ENCODE measurements at regions not wholly inside any gene's neighbourhood (a gene's known extent, or its start where the extent isn't known, plus 50 kb on each side); places are given as distances from the start of the nearest gene placed in this dataset.
"Not testable (repeated sequence)": the region's sequence is repeated elsewhere in the genome, so short reads cannot be mapped to it uniquely, and the experiment has no call there.

GRCh38 chr9:2415326-2415725 is 206.3 kb upstream of the VLDLR start:
- Histone ChIP-seq H3K36me3 (no peaks in the 10 kb centered on the region), H3K4me1 (replicated peaks) (peaks cover 21% of the 10 kb centered on the region), H3K27me3 (replicated peaks) (no peaks in the 10 kb centered on the region), H3K9me3 (replicated peaks) (no peaks in the 10 kb centered on the region), H3K27ac (no peak overlapping the region), H3K4me3 (no peak overlapping the region)
- DNase-seq (ENCODE audit: low read depth in 1 of 2, low spot score in 2 of 2), result no peak

DNA sequence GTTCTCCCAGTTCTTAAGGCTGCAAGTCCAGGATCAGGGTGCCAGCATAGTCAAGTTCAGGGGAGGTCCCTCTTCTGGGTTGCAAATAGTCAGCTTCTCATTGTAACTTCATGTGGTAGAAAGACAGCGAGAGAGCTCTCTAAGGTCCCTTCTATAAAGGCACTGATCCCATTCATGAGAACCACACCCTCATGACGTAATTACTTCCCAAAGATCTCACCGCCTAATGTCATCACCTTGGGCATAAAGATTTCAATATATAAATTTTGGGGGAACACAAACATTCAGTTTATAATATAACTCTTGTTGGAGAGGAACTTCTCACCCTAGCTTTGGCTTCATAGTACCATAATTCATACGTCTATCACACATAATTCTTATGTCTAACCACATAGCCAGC is 203.9 kb upstream of the VLDLR start:
- Histone ChIP-seq H3K27me3 (replicated peaks) (no peaks in the 10 kb centered on the region), H3K4me1 (replicated peaks) (peaks cover 5% of the 10 kb centered on the region), H3K9me3 (replicated peaks) (no peaks in the 10 kb centered on the region), H3K4me3 (no peak overlapping the region), H3K27ac (no peak overlapping the region), H3K36me3 (no peaks in the 10 kb centered on the region)
- no peak for DNase-seq (ENCODE audit: low read depth in 1 of 2, low spot score in 2 of 2)

DNA sequence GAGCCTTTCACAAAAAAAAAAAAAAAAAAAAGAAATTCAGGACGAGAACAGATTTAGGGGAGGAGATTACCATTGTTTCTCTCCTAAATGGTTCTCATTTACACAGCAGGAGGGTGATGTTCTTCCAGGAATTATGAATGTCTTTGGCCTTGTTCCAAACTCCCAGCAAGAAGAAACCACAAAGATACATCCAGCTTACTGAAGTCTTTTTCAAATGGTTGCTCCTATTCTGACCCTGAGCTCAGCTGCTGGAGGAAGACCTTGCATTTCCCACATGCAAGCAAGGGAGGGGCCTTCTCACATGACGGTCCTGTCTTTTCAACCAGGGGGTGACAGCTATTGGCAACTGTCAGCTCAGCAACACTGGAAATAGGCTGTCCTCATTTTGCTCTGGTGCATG is 203.0 kb upstream of the VLDLR start:
- no peaks in the 10 kb centered on the region for H3K36me3 ChIP-seq
- H3K27me3 ChIP-seq (replicated peaks), result no peaks in the 10 kb centered on the region
- H3K9me3 ChIP-seq (replicated peaks), result no peaks in the 10 kb centered on the region
- DNase-seq (ENCODE audit: low read depth in 1 of 2, low spot score in 2 of 2), result no peak
- no peak overlapping the region for H3K4me3 ChIP-seq
- H3K27ac ChIP-seq, result no peak overlapping the region
- H3K4me1 ChIP-seq (replicated peaks), result peaks cover 5% of the 10 kb centered on the region

DNA sequence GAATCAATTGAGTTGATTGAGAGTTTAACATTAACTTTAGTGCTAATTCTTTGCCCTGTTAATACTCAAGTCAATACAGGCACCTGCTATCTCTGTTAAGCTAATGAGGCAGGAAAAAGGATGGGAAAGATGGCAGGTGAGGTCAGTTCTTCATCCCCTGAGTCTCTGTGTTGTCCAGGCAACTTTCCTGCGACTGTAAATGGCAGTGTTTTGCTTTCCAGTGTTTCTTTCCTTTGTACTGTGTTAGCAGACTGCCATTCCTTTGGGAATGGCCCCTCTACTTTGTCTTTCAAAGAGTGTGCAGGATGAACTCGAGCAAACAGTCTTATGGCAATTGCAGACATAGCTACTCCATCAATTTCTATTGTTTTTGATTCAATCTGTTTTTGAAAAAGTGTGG is 202.2 kb upstream of the VLDLR start:
- no peak for DNase-seq (ENCODE audit: low read depth in 1 of 2, low spot score in 2 of 2)
- no peaks in the 10 kb centered on the region for H3K27me3 ChIP-seq (replicated peaks)
- H3K4me1 ChIP-seq (replicated peaks), result peaks cover under 1% of the 10 kb centered on the region; the same call in 1 of the 2 replicates
- no peak overlapping the region for H3K4me3 ChIP-seq
- no peaks in the 10 kb centered on the region for H3K36me3 ChIP-seq
- no peak overlapping the region for H3K27ac ChIP-seq
- no peaks in the 10 kb centered on the region for H3K9me3 ChIP-seq (replicated peaks)

DNA sequence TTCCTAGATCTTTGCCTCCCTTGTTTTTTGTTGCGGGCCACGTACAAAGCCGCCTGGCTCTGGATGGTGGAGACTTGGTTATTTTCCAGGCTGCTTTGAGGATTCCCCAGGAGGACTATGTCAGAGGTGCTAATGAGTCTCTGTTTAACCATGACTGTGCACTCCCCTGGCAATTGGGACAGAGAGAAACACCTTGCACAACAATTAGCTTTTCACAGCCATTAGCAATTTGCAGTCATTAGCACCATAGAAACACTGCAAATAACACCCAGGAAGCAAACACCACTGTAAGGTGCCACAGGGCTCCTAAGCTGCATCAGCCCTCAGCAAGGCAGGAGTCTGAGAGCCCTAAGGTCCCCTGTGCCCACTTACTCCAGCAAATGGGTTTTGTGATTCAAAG is 201.0 kb upstream of the VLDLR start:
- Histone ChIP-seq H3K4me3 (no peak overlapping the region), H3K27me3 (replicated peaks) (no peaks in the 10 kb centered on the region), H3K27ac (no peak overlapping the region), H3K36me3 (no peaks in the 10 kb centered on the region), H3K9me3 (replicated peaks) (no peaks in the 10 kb centered on the region), H3K4me1 (replicated peaks) (no peaks in the 10 kb centered on the region)
- DNase-seq (ENCODE audit: low read depth in 1 of 2, low spot score in 2 of 2), result no peak

- H3K4me1 ChIP-seq (replicated peaks), result no peaks in the 10 kb centered on the region
- H3K27me3 ChIP-seq (replicated peaks), result no peaks in the 10 kb centered on the region
- no peaks in the 10 kb centered on the region for H3K36me3 ChIP-seq
- H3K9me3 ChIP-seq (replicated peaks), result no peaks in the 10 kb centered on the region
- no peak for DNase-seq (ENCODE audit: low read depth in 1 of 2, low spot score in 2 of 2)
- no peak overlapping the region for H3K27ac ChIP-seq
- no peak overlapping the region for H3K4me3 ChIP-seq
Observed at GRCh38 chr9:2424619-2425033, 197.0 kb upstream of the VLDLR start.

DNA sequence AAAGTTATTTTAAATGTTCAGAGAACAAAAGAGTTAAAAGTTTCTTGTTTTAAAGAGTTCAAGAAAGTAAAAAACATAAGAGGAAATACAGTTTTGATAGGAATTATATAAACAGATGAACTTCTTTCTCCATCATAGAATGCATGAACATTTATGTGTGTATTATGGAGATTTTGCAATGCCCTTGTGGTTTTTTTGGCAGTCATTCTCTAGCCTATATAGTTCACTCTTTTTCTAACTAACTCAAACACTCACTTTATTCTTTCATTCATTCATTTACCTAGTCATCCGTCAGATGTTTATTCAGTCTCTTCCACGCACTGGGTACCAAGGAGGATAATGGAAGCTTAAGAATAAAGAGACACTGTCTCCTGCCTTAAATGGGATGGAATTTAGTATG is 195.9 kb upstream of the VLDLR start:
- no peaks in the 10 kb centered on the region for H3K27me3 ChIP-seq (replicated peaks)
- no peak overlapping the region for H3K4me3 ChIP-seq
- no peaks in the 10 kb centered on the region for H3K36me3 ChIP-seq
- H3K27ac ChIP-seq, result no peak overlapping the region
- no peak for DNase-seq (ENCODE audit: low read depth in 1 of 2, low spot score in 2 of 2)
- no peaks in the 10 kb centered on the region for H3K9me3 ChIP-seq (replicated peaks)
- no peaks in the 10 kb centered on the region for H3K4me1 ChIP-seq (replicated peaks)

DNA sequence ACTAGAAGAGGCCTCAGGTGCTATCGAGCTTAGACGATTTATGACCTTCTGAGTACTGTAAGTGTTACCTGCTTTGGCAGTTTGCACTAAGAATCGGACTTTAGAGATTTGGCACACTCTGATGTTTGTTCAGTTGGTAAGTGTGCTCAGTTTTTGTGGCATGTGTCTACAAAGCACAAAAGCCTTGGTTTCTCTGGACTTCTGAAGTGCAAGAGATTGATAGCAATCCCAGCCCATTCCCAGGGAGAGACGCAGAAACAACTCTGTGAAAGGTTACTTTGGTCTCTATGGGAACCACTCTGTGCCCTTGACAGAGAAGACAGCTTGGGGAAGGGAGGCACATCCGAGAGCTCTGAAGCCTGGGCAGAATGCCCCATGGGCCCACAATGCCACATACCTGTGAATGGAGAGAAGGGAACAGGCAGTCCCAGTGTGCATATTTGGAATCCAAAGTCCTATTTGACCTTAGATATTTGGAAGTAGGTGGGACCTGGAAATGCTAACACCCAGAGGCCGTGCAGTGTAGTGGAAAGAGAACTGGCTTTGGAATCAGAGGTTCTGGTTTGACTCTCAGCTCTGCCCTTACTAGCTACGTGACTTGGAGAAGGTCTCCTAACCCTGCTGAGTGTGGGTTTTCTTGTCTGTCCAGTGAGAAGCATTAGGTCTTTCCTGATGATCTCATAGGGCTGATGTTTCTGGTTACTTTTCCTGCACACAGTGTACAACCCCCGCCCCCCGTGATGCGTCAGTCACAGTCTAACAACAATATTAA is 194.3 kb upstream of the VLDLR start:
- Histone ChIP-seq H3K4me1 (replicated peaks) (no peaks in the 10 kb centered on the region), H3K36me3 (no peaks in the 10 kb centered on the region), H3K4me3 (no peak overlapping the region), H3K27ac (no peak overlapping the region), H3K9me3 (replicated peaks) (no peaks in the 10 kb centered on the region), H3K27me3 (replicated peaks) (no peaks in the 10 kb centered on the region)
- no peak for DNase-seq (ENCODE audit: low read depth in 1 of 2, low spot score in 2 of 2)

DNA sequence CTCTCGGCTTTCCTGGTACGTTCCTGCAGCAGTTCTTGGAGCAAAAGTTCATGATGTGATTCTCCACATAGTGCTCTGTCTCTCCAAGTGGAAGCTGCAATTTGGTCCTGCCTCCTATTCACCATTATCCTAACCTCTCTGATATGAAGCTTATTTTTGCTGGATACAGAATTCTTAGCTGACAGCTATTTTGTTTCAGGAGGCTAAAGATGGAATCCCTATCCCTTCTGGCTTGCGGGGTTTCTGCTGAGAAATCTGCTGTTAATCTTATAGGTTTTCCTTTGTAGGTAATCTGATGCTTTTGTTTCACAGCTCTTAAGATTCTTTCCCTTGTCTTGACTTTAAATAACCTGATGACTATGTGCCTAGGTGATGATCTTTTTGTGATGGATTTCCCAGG is 181.6 kb upstream of the VLDLR start:
- Histone ChIP-seq H3K9me3 (replicated peaks) (no peaks in the 10 kb centered on the region), H3K4me3 (no peak overlapping the region), H3K4me1 (replicated peaks) (no peaks in the 10 kb centered on the region), H3K27me3 (replicated peaks) (no peaks in the 10 kb centered on the region), H3K36me3 (no peaks in the 10 kb centered on the region), H3K27ac (no peak overlapping the region)
- DNase-seq (ENCODE audit: low read depth in 1 of 2, low spot score in 2 of 2), result no peak

- H3K27me3 ChIP-seq (replicated peaks); H3K9me3 ChIP-seq (replicated peaks); H3K4me3 ChIP-seq; H3K36me3 ChIP-seq; H3K4me1 ChIP-seq (replicated peaks); DNase-seq (ENCODE audit: low read depth in 1 of 2, low spot score in 2 of 2); H3K27ac ChIP-seq: not testable (repeated sequence)
Observed at GRCh38 chr9:2443933-2444332, 177.7 kb upstream of the VLDLR start.

GRCh38 chr9:2448193-2448738 is 173.3 kb upstream of the VLDLR start:
- Histone ChIP-seq H3K9me3 (replicated peaks) (no peaks in the 10 kb centered on the region), H3K27me3 (replicated peaks) (no peaks in the 10 kb centered on the region), H3K36me3 (no peaks in the 10 kb centered on the region), H3K27ac (no peak overlapping the region), H3K4me1 (replicated peaks) (no peaks in the 10 kb centered on the region), H3K4me3 (no peak overlapping the region)
- no peak for DNase-seq (ENCODE audit: low read depth in 1 of 2, low spot score in 2 of 2)

- Histone ChIP-seq H3K27ac (no peak overlapping the region), H3K36me3 (no peaks in the 10 kb centered on the region), H3K27me3 (replicated peaks) (no peaks in the 10 kb centered on the region), H3K9me3 (replicated peaks) (no peaks in the 10 kb centered on the region), H3K4me1 (replicated peaks) (no peaks in the 10 kb centered on the region), H3K4me3 (no peak overlapping the region)
- DNase-seq (ENCODE audit: low read depth in 1 of 2, low spot score in 2 of 2), result no peak
Observed at GRCh38 chr9:2453106-2453505, 168.5 kb upstream of the VLDLR start.

DNA sequence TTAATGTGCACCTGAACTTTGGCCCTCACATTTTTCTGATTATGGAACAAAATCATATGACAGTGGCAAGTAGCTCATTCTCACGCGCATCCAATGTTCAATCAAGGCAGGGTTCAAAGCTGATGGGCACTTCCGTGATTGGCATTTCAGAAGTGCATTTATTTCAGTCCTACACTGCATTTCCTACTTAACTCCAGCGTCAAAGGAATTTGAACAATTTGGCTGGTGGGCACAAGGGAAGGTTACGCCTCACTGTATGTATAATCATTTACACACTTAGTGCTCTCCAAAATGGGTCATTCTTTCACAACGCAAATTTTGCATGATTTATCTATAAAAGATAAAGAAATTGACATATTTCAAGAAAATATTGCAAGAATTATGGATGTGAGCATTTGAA is 167.9 kb upstream of the VLDLR start:
- Histone ChIP-seq H3K36me3 (no peaks in the 10 kb centered on the region), H3K27me3 (replicated peaks) (no peaks in the 10 kb centered on the region), H3K4me1 (replicated peaks) (no peaks in the 10 kb centered on the region), H3K9me3 (replicated peaks) (no peaks in the 10 kb centered on the region), H3K4me3 (no peak overlapping the region), H3K27ac (no peak overlapping the region)
- no peak for DNase-seq (ENCODE audit: low read depth in 1 of 2, low spot score in 2 of 2)

DNA sequence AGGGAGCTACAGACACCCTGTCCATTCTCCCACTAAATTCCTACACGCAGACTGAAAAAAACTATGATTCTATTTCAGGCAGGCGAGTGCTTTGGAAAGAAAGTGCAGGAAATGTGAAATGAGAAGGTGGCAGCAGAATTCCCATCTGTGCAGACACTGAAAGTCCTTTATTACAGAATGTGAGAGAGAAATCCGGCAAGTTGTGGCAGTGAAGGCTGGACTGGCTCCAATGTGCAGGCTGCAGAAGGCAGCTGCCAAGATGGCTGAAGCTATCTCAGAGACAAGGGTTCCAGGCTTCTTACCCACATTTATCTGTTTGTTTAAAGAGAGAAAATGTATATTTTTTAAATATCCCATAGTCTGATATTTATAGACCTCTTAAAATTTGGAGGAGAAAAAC is 161.8 kb upstream of the VLDLR start:
- H3K4me3 ChIP-seq, result no peak overlapping the region
- H3K9me3 ChIP-seq (replicated peaks), result no peaks in the 10 kb centered on the region
- H3K27me3 ChIP-seq (replicated peaks), result no peaks in the 10 kb centered on the region
- H3K36me3 ChIP-seq, result no peaks in the 10 kb centered on the region
- H3K4me1 ChIP-seq (replicated peaks), result no peaks in the 10 kb centered on the region
- no peak for DNase-seq (ENCODE audit: low read depth in 1 of 2, low spot score in 2 of 2)
- H3K27ac ChIP-seq, result no peak overlapping the region

- Histone ChIP-seq H3K4me1 (replicated peaks) (no peaks in the 10 kb centered on the region), H3K9me3 (replicated peaks) (no peaks in the 10 kb centered on the region), H3K36me3 (no peaks in the 10 kb centered on the region), H3K27me3 (replicated peaks) (no peaks in the 10 kb centered on the region), H3K27ac (no peak overlapping the region), H3K4me3 (no peak overlapping the region)
- no peak for DNase-seq (ENCODE audit: low read depth in 1 of 2, low spot score in 2 of 2)
Observed at GRCh38 chr9:2461892-2462291, 159.7 kb upstream of the VLDLR start.
